Cardiac muscle cell (in vitro differentiated cells and primary cell): ENCODE measurements at regions not wholly inside any gene's neighbourhood (a gene's known extent, or its start where the extent isn't known, plus 50 kb on each side); places are given as distances from the start of the nearest gene placed in this dataset.

Experiments used
- DNase-seq, 2 donors: peaks; one replicate each; pipeline versions ENCODE4 v3.0.0 to v3.0.0-alpha.2; 2010 to 2017; ENCODE audit warnings: low read depth in 1 of 2, low spot score in 1 of 2
- H3K27ac ChIP-seq: fragments of 200-600 bp; sonication (generic); 2 replicates; pipeline ENCODE4 v1.5.1; 2016
- H3K27me3 ChIP-seq: fragments of 200-600 bp; sonication (generic); 2 replicates; pipeline ENCODE4 v1.6.0; 2016; ENCODE audit warnings: control low read depth
- H3K36me3 ChIP-seq: fragments of 200-600 bp; sonication (generic); 2 replicates; pipeline ENCODE4 v1.5.1; 2016; ENCODE audit warnings: control low read depth
- H3K4me1 ChIP-seq: fragments of 200-600 bp; sonication (generic); 2 replicates; pipeline ENCODE4 v1.8.1; 2017; ENCODE audit warnings: low read depth, mild to moderate bottlenecking, mixed run types
- H3K4me3 ChIP-seq: fragments of 200-600 bp; sonication (generic); 2 replicates; pipeline ENCODE4 v1.5.1; 2016; ENCODE audit warnings: mild to moderate bottlenecking
- H3K9me3 ChIP-seq: fragments of 200-600 bp; sonication (generic); 2 replicates; pipeline ENCODE4 v1.5.1; 2017; ENCODE audit warnings: low read depth, mild to moderate bottlenecking, control low read depth
- CTCF ChIP-seq: IDR thresholded peaks from 2 replicates; pipeline ENCODE4 v1.5.1; 2012; ENCODE audit warnings: low read depth, mild to moderate bottlenecking, low read length

- DNase-seq: no peak
- Histone ChIP-seq H3K4me3 (no peak overlapping the region), H3K36me3 (no peaks in the 10 kb centered on the region), H3K27me3 (no peaks in the 10 kb centered on the region), H3K27ac (no peak overlapping the region), H3K9me3 (no peaks in the 10 kb centered on the region), H3K4me1 (no peaks in the 10 kb centered on the region)
- no peak for TF ChIP-seq CTCF
Measured at GRCh38 chr2:139124271-139124670, 344.1 kb upstream of the NXPH2 start.

- Histone ChIP-seq H3K27ac (no peak overlapping the region), H3K4me3 (no peak overlapping the region), H3K36me3 (no peaks in the 10 kb centered on the region), H3K9me3 (no peaks in the 10 kb centered on the region), H3K4me1 (no peaks in the 10 kb centered on the region), H3K27me3 (no peaks in the 10 kb centered on the region)
- no peak for TF ChIP-seq CTCF
- no peak for DNase-seq
Measured at GRCh38 chr2:139123795-139124194, 343.6 kb upstream of the NXPH2 start.

- peak in 1 of 2 donors; percentile 87 for DNase-seq
- H3K9me3 ChIP-seq: no peaks in the 10 kb centered on the region
- H3K27ac ChIP-seq: no peak overlapping the region
- H3K4me3 ChIP-seq: no peak overlapping the region
- no peaks in the 10 kb centered on the region for H3K27me3 ChIP-seq
- H3K4me1 ChIP-seq: no peaks in the 10 kb centered on the region
- no peaks in the 10 kb centered on the region for H3K36me3 ChIP-seq
- TF ChIP-seq CTCF: no peak
Measured at GRCh38 chr2:139122711-139123158, 342.5 kb upstream of the NXPH2 start.

- Histone ChIP-seq H3K36me3 (no peaks in the 10 kb centered on the region), H3K27ac (no peak overlapping the region), H3K9me3 (no peaks in the 10 kb centered on the region), H3K4me1 (no peaks in the 10 kb centered on the region), H3K27me3 (no peaks in the 10 kb centered on the region), H3K4me3 (no peak overlapping the region)
- DNase-seq: no peak
- no peak for TF ChIP-seq CTCF
Measured at GRCh38 chr2:139099721-139100120, 319.5 kb upstream of the NXPH2 start.

- H3K27ac ChIP-seq: no peak overlapping the region
- H3K4me3 ChIP-seq: no peak overlapping the region
- no peaks in the 10 kb centered on the region for H3K4me1 ChIP-seq
- no peak for TF ChIP-seq CTCF
- no peak for DNase-seq
- H3K27me3 ChIP-seq: no peaks in the 10 kb centered on the region
- no peaks in the 10 kb centered on the region for H3K36me3 ChIP-seq
- H3K9me3 ChIP-seq: no peaks in the 10 kb centered on the region
Measured at GRCh38 chr2:139098961-139099360, 318.8 kb upstream of the NXPH2 start.

DNA sequence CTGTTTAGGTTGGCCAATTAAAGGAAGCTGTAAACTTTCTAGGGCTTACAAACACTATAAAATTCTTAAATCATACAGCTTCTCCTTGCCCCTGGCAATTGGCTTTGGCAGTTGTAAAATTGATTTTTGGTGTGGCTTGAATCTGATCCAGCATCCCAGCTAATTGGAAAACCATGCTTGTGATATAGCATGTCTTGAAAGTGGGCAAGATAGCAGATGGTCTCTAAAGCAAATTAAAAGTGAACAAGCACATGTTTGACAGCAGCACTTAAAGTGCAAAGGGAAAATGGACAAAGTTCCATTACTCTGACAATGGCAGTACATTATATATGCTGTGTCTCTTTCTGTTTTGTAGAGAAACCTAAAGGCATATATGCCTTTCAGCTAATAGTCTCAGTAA, 302.9 kb upstream of the NXPH2 start:
- Histone ChIP-seq H3K9me3 (no peaks in the 10 kb centered on the region), H3K4me1 (no peaks in the 10 kb centered on the region), H3K27me3 (no peaks in the 10 kb centered on the region), H3K27ac (no peak overlapping the region), H3K36me3 (no peaks in the 10 kb centered on the region), H3K4me3 (no peak overlapping the region)
- DNase-seq: no peak
- TF ChIP-seq CTCF: no peak
